Ammon's horn (tissue), 1 donor: ENCODE measurements at regions not wholly inside any gene's neighbourhood (a gene's known extent, or its start where the extent isn't known, plus 50 kb on each side); places are given as distances from the start of the nearest gene placed in this dataset.
"Not testable (repeated sequence)": the region's sequence is repeated elsewhere in the genome, so short reads cannot be mapped to it uniquely, and the experiment has no call there.

Source experiments
- DNase-seq: peaks from one replicate; pipeline ENCODE4 v3.0.0-alpha.2; 2016; ENCODE audit warnings: low spot score

DNA sequence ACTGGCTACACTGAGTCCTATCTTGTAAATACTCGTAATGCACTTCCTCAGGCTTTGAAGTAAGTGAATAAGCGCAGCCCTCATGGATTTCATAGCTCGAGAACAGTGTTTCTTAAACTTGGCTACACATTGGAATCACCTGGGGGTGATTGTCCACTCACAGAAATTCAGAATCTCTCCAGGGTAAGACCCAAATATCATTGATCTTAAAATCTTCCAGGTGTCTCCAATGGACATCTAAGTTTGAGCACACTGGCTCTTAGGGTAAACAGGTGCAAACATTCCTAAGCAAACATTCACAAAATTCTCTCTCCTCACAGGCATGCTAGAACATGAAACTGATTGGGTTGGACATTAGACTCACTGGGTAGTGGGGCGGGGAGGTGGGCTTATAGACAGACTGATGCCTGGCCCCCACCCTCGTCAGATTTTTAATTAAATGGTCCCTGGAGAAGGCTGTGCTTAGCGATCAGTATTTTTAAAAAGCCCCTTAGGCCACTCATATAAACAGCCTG lies 279.7 kb upstream of the TBL1XR1 start:
- DNase-seq: no peak

DNA sequence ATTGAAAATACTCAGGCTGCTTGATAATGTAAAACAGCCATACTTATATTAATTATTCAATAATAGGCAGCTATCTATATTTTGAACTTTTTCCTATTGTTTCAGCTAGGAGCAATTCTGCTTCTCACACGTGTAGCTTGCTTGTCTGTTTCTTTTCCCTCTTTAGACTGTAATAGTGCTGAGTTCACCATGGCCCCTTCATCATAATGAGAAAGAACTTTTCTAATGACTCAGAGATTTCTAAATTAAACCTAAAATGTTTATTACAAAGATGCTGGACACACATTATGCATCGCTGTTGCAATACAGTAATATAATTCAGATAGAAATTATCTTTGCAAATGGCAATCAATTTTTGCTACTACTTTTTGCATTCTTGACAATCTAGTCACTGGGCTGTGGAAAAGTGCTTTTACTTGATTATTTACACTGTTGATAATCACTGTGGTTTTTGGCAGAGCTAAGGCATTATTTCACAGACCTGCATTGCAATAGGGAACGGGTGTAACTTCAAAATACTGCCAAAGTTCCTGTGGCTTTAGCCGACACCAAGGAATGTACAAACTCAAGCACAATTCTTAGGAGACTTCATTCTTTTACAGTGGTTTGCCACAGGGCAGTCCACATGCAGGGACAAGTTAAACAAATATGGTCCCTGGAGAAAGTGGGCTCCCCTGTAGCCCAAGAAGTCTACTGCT lies 281.0 kb upstream of the TBL1XR1 start:
- no peak for DNase-seq

DNA sequence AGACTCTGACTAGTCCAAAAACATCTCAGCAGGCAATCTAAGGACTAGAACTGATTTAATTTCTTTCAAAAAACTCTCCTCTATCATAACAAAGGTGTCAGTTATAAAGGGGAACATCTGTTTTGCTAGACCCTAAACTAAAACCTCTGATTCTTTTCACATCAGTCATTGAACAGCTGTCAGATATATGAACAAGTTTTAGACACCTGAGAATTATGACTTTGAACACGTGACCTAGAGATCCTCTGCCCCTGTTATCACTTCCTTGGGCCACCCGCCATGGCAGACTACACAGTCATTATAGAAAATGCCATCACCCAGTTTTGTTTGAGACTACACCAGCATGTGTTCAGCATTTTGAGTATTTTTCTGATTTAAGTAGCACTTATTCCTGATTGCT lies 282.3 kb upstream of the TBL1XR1 start:
- DNase-seq: no peak

DNA sequence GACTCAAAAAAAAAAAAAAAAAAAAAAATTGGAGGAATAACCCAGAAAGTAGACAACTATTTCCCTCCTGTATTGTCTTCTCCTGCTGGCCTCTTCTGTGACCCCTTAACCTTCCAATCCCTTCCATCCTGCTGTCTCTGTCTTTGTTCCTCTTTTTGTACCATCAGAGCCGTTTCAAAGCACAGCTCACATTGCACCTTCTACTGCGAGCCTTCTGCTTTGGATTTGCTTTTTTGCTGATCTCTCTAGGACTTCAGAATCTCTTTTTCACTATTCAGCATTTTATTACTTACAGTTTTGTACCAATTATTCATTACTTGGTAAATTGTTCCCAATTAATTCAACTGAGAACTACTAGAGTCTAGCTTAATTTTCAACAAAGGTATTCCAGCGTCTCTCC lies 284.0 kb upstream of the TBL1XR1 start:
- no peak for DNase-seq

DNA sequence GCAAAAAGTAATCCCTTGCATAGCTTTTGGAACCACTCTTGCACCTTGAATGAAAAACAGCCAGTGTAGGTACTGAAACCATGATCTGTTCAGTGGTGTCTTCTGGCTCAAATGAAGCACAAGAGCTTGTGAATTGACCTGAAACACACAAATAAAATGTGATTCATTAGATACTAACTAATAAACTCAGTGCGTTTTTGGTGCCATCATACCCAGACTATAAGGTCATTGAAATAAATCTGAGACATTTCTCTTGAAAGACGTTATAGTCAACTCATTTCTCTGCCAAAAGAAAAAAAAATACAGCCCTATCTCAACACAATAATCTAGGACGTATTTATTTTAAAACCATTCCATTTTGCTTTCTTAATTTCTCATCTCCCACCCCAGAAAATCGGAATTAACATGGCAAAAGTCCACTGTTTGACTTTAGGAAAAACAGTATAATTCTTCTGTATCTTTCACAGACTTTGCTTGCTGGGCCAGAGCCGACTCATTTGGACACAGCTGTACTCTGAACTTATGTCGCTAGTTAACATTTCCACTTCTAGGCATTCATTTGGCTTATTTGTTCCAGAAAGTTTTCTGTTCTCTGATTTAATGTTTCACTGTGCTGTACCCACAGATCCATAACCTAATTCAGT lies 284.9 kb upstream of the TBL1XR1 start:
- no peak for DNase-seq

DNA sequence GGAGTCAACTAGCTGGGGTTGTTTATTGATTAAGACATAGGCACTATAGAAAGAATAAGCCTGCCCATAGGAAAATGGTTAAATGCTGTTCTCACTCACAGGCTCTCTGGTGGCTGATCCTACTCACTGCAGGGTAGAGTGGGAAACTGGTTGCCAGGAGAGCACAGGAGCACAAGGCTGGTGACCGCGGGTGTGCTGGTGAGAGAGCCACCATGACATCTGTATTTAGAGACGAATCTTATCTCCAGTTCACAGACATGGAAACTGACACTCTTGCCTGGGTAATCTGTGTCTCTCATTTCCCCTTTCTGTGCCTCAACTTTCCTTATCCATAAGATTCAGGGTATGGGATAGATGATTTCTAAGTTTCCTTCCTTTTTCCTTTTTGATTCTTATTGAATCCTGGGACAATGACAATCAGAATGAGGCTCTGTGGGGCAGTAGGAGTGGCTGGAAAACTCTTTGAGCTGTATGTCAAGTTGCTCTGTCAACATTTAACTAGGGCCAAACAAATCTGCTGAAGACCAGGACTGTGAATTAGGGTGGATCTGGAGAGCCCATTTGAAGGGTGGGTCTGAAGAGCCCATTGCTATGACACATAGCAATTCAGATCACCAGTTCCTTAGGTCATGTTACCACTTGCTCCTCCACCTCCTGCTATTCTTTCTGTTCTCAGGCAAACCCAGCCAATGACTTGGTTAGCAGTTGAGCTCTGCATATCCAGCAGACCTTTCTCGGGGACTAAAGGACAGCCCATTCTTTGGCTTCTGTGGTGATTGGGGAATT lies 286.1 kb upstream of the TBL1XR1 start:
- DNase-seq: no peak

DNA sequence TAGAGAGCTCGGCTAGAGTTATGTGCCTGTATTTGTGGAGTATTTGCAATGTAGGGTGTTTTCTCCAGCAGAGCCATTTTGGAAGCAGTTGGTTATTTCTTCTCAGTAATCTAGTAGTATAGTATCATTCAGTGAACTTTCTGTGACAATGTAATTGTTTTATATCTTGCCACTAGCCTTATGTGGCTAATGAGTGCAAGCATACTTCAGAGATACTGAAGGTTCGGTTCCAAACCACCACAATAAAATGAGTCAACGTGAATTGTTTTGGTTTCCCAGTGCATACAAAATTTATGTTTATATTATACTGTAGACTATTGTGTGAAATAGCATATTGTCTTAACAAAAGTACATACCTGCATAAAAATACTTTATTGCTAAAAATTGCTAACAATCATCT lies 286.9 kb upstream of the TBL1XR1 start:
- no peak for DNase-seq

DNA sequence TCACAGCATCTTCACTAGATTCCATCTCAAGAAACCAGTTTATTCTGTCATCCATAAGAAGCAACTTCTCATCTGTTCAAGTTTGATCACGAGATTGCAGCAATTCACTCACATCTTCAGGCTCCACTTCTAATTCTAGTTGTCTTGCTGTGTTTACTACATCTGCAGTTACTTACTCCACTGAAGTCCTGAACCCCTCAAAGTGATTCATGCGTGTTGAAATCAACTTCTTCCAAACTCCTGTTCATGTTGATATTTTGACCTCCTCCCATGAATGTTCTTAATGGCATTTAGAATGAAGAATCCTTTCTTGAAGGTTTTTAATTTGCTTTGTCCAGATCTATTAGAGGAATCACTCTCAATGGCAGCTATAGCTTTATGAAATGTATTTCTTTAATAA lies 287.6 kb upstream of the TBL1XR1 start:
- no peak for DNase-seq

DNA sequence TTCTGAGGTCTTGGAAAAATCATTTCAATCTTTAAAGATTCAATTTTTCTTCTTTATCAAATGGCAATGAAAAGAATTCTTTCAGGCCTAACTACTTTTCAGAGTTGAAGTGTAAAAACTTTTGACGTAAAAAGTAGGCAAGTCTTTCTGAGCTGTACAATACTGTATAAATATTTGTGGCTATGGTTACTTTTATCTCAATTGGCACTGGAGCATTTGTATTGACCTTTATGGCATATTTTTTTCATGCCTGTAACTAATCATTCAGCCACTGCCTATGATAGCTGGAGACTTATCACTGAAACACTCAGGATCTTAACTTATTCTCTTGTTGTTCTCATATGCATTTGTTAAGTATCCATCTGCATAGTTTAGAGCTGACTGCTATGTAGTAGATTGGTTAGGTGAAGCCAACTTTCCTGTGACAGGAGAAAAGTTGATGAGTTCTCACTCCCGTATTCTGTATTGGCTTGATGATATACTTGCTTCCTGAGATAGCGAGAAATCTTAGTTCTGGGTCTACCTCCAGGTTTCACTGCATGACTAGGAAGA lies 290.4 kb upstream of the TBL1XR1 start:
- no peak for DNase-seq

DNA sequence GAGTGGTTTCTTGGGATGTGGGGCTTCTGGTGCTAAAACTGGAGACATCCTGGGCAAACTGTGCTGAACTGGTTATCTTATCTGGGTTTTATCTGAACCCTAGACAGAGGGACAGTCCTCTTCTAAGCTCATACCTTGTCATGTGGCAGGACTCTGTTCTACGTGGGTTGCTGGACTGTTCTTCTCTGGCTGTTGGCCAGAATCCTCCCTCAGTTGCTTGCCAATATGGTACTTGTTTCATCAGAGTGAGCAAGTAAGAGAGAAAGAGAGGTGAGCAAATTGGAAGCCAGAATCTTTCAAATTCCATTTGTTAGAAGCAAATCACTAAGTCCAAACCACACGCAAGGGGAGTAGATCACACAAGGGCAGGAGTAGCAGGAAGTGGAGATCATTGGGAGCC lies 291.5 kb upstream of the TBL1XR1 start:
- no peak for DNase-seq

DNA sequence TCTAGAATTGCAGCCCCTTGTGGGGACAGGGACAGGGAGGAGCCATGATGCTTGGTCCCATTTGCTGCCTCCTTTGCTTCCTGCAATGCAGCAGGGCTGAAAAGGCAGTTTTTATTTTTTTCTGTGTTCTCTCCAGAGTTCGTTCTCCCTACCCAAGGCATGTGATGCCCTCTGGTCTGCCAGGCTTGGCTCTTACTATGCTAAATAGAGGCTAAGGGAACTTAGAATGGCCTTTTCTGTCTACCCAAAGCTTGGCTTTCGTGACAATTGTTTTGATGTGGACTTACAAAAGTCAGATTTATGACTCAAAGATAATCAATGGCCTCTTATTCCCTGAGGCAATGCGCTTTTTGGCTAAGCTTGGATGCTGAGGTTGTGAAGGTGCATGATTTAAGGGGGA lies 293.3 kb upstream of the TBL1XR1 start:
- peak; percentile 83 for DNase-seq

DNA sequence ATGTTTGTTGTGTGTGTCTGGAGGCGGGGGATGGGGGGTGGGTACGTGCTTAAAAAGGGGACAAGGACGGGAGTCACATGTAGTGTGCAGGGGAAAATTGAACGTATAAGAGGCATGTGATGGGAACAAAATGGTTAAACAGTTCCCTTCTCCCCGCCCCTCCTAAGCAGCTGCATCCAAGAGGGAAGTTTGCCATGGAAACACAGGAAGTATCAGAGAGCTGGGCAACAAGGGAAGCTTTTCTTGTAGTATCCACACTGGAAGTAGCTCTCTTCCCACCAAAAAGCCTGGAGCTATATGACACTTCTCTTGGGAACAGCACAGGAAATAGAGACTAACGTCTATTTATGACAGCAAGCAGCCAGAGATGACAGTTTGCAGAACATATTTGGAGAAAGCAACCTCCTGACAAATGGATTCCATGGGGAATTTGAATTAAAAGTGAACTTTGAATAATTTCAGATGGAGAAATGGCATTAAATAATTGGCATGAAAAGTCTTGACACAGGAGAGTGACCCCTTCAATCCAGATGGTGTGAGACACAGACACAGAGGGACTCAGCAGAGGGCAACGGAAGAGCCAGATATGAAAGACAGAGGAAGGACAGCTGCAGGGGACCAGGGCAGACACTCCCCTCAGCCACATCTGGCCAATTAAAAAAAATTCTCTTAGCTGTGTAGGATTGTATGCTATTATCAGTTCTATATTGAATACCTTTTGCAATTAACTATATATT lies 294.2 kb upstream of the TBL1XR1 start:
- DNase-seq: peak; percentile 89

DNA sequence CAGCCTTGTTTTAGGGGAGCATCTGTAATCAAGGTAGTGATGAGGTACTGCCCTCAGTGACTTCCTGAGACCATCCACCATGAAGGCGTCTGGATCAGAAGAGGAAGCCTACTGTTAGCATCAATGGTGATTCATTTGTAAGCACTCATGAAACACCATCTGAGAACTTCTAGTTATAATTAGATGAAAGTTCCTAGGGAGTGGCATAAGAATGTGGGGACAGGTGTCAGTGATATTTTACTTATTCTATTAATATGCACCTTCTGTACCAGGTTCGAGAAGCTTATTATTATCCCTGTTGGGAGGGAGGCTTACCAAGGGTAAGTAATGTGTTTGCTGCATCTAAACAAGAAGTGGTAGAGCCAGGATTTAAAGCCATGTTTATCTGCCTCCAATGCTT lies 295.8 kb upstream of the TBL1XR1 start:
- DNase-seq: no peak

DNA sequence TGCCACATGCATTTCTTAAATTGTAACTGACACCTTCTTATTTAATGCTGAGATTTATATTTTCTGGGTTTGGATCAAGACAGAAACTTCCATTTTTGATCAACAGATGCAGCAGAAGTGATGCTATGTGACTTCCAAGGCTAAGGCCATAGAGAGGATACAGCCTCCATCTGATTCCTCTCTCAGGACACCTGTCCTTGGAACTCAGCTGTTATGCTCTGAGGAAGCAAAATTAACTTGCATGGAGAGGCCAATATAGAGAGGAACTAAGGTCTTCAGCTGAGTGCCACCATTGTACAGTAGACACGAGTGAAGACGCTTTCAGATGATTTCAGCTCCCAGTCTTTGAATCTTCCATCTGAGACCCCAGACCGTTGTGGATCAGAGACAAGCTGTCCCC lies 296.9 kb upstream of the TBL1XR1 start:
- no peak for DNase-seq

DNA sequence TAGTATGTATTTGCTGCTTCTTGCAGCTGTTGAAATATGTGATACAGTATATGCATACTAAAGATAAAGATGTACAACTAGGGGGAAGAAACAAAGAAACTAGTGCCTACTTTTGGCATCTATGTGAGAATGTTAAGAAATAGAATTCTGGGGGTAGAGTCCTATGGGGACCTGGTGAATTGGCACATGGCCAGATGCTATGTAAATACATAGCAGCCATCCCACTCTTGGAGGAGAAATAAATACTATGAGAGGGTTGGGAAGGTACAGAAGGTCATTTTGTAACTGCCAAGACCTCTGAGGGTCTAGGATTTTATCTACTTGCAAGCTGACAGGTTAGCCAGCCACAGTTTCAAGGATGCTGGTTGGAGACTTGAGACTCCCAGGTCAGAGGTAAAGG lies 298.3 kb upstream of the TBL1XR1 start:
- DNase-seq: no peak

DNA sequence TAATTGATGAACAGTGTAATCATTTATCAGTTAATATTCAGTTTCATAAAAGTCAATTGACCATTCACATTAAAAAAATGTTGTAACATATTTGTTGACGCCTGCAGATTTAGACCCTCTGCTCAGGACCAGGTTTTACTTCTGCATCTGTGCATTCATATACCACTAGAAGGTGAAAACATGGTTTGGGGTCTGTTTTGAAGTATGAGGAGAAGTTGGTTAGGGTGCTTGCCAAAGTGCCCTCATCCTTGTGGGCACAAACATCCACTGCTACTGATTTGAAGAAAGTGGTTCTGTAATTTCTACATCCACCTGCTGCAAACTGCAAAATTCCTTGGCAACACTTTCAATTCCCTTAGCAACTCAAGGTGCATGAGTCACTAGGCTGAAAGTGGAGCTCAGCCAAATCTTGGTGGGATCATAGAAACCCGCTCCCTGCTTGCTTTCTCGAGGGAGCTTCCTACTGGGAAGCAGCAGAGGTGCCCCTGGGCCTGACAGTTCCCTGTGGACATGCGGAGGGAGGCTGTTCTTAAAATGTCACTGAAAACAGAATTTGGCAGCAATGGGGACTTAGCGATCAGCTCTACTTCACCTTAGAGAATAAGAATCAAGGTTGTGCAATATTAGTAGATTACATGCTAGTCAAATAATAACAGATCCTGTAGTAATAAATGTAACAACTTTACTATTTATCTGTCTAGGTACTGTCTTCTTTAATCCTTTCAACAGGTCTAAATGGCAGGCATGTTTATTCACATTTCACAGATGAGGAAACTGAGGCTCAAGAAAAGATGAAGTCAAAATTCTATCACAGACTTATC lies 301.0 kb upstream of the TBL1XR1 start:
- DNase-seq: no peak

DNA sequence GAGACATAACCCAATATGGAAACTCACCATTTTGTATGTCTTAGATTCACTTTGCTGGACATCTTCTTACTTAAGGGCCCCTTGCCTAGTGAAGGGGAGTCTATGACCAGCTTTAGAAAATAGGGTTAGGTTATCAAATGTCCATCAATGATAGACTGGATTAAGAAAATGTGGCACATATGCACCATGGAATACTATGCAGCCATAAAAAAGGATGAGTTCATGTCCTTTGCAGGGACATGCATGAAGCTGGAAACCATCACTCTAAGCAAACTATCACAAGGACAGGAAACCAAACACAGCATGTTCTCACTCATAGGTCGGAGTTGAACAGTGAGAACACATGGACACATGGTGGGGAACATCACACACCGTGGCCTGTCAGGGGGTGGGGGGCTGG lies 301.8 kb upstream of the TBL1XR1 start:
- DNase-seq: not testable (repeated sequence)

DNA sequence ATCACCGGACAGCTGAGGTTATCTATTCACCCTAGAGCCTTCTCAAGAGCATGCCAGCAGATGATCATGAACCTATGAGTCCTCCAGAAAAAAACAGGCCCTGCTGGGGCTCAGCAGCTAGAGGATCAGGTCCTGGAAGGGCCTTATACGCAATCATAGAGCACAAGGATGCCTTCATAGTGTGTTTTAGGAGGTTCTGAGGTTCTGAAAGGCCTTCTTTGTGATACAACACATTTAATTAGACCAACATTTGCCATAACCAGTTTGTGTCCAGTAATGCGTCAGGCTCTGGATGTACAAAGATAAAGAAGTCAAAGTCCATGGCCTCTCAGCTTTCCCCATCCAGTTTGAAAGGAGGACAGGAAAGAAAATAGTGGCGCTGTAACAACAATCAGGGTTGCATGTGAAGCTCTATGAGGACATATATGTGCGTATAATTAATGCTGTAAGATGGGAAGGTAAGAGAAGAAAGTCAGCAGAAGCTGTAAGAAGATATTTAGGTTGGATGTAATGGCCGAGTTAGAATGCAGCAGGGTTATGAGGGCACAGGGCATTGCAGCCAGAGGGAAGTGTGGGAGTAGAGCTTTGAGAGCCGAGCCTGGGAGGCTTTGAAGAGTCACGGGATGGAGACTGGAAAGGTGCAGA lies 302.6 kb upstream of the TBL1XR1 start:
- no peak for DNase-seq

DNA sequence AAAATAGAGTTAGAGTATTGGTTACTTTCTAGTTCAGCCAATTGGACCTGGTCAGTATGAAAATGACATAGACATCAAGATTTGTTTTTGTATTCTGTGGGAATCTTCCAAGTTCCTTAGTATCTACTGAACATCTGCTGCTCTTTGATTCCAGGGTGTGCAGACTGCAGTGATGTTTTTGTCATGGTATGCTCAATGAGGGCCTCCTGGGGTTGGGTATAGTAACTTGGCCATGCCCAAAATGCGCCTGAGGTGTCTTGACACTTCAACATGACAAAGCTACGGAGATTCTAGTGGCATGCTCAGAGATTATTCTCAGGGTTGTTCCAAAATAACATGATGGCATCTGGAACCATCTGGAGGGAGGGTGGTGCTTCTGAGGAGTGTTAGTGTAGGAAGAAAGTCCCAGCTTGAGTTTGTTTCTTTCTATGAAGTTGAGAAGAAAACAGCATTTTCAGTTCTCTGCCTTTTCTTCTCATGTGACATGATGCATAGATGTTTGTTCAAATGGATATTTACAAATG lies 313.5 kb upstream of the TBL1XR1 start:
- DNase-seq: no peak
